Ascending aorta (tissue), 2 donors: ENCODE measurements at regions not wholly inside any gene's neighbourhood (a gene's known extent, or its start where the extent isn't known, plus 50 kb on each side); places are given as distances from the start of the nearest gene placed in this dataset.

Source experiments
- DNase-seq, 2 donors: peaks; one replicate each; pipeline ENCODE4 v3.0.0-alpha.2; 2019; ENCODE audit warnings: low spot score in 2 of 2
- H3K27ac ChIP-seq, 2 donors: fragments of 200-600 bp; sonication (generic); one replicate each; pipeline ENCODE4 v1.5.1; 2016 to 2017; ENCODE audit warnings: mild to moderate bottlenecking in 1 of 2
- H3K27me3 ChIP-seq: fragments of 200-600 bp; sonication (generic); one replicate; pipeline ENCODE4 v1.5.1; 2017
- H3K36me3 ChIP-seq, 2 donors: fragments of 200-600 bp; sonication (generic); one replicate each; pipeline ENCODE4 v1.5.1; 2016
- H3K4me1 ChIP-seq, 2 donors: fragments of 200-600 bp; sonication (generic); one replicate each; pipeline ENCODE4 v1.5.1; 2016 to 2017; ENCODE audit warnings: mild to moderate bottlenecking in 1 of 2
- H3K4me3 ChIP-seq, 2 donors: fragments of 200-600 bp; sonication (generic); one replicate each; pipeline ENCODE4 v1.5.1; 2016 to 2017; ENCODE audit warnings: mild to moderate bottlenecking in 1 of 2
- H3K9me3 ChIP-seq, 2 donors: fragments of 200-600 bp; sonication (generic); one replicate each; pipeline ENCODE4 v1.5.1; 2016
- intact Hi-C: fragments of 100-400 bp; cut with DNase I; formaldehyde crosslinking; loops from one replicate; pipeline ENCODE4 v1.15.1; 2023
- TF ChIP-seq, protein P1 (sequence below), 3 experiments: fragments of 200-600 bp in 2 of 3; fragments of 450-650 bp in 1 of 3; sonication (generic) in 2 of 3; IDR thresholded peaks; one replicate each; pipeline ENCODE4 v1.5.1; 2016 to 2019; ENCODE audit warnings: antibody characterized with exemption in 3 of 3, mild to moderate bottlenecking in 1 of 3, moderate library complexity in 1 of 3

DNA sequence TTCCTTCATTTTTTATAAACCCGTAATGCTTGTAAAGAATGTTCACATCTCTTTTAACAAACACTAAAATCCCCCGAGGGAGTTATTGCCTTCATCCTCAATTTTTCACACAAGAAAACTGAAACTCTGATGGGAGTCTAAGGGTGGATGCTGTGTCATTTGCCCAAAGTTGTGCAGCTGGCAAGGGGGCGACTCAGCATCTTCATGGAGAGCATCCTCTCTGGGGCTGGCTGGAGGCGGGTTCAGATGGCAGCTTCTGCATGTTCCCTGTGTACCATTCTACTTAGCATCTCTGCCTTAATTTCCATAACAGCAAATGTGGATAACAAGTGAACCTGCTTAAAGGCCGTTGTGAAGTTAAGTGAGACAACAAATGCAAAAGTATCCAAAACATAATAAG is 256.4 kb downstream of the IRS2 start:
- Histone ChIP-seq H3K27me3 (no peaks in the 10 kb centered on the region), H3K27ac (no peak overlapping the region), H3K36me3 (no peaks in the 10 kb centered on the region), H3K4me1 (no peaks in the 10 kb centered on the region), H3K4me3 (no peak overlapping the region), H3K9me3 (no peaks in the 10 kb centered on the region)
- DNase-seq, result no peak
- TF ChIP-seq, protein P1, sequence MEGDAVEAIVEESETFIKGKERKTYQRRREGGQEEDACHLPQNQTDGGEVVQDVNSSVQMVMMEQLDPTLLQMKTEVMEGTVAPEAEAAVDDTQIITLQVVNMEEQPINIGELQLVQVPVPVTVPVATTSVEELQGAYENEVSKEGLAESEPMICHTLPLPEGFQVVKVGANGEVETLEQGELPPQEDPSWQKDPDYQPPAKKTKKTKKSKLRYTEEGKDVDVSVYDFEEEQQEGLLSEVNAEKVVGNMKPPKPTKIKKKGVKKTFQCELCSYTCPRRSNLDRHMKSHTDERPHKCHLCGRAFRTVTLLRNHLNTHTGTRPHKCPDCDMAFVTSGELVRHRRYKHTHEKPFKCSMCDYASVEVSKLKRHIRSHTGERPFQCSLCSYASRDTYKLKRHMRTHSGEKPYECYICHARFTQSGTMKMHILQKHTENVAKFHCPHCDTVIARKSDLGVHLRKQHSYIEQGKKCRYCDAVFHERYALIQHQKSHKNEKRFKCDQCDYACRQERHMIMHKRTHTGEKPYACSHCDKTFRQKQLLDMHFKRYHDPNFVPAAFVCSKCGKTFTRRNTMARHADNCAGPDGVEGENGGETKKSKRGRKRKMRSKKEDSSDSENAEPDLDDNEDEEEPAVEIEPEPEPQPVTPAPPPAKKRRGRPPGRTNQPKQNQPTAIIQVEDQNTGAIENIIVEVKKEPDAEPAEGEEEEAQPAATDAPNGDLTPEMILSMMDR (IDR thresholded peaks at IDR 0.05), result no peak
- intact Hi-C loops, result no loop called here

GRCh38 chr13:109521719-109522118 is 264.7 kb downstream of the IRS2 start:
- no peak for DNase-seq

DNA sequence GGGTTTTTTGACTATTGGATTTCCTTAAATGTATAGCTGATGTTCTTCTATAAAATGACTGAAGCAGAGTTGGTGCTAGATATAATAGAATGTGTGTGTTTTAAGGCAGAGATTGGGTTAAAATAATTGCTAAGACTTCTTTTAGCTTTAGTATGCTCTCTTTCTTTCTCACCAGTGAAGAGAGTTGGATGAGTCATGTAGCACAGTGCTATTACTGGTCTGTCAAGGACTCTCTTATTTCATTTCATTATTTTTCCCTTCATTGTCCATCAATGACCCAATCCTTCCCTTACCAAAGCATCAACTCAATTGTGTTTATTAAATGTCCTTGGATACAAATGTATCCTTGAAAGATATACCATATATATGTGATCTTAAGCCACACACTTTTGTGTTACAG is 268.9 kb downstream of the IRS2 start:
- Histone ChIP-seq H3K36me3 (no peaks in the 10 kb centered on the region), H3K9me3 (no peaks in the 10 kb centered on the region), H3K27ac (no peak overlapping the region), H3K27me3 (no peaks in the 10 kb centered on the region), H3K4me1 (no peaks in the 10 kb centered on the region), H3K4me3 (no peak overlapping the region)
- TF ChIP-seq, protein P1 (IDR thresholded peaks at IDR 0.05), result no peak
- DNase-seq, result no peak
- intact Hi-C loops, result no loop called here

More at GRCh38 chr13:109521719-109522118, 264.7 kb downstream of the IRS2 start:
- H3K4me3 ChIP-seq, result no peak overlapping the region
- no peaks in the 10 kb centered on the region for H3K9me3 ChIP-seq
- H3K36me3 ChIP-seq, result no peaks in the 10 kb centered on the region
- no peaks in the 10 kb centered on the region for H3K4me1 ChIP-seq
- intact Hi-C loops, result no loop called here
- no peaks in the 10 kb centered on the region for H3K27me3 ChIP-seq
- H3K27ac ChIP-seq, result no peak overlapping the region
- TF ChIP-seq, protein P1 (IDR thresholded peaks at IDR 0.05), result no peak

- no peak overlapping the region for H3K4me3 ChIP-seq
- no peaks in the 10 kb centered on the region for H3K9me3 ChIP-seq
- H3K27me3 ChIP-seq, result no peaks in the 10 kb centered on the region
- TF ChIP-seq, protein P1 (IDR thresholded peaks at IDR 0.05), result no peak
- intact Hi-C loops, result no loop called here
- DNase-seq, result no peak
- no peak overlapping the region for H3K27ac ChIP-seq
- H3K36me3 ChIP-seq, result no peaks in the 10 kb centered on the region
- H3K4me1 ChIP-seq, result no peaks in the 10 kb centered on the region
Measured at GRCh38 chr13:109516186-109516585, 270.2 kb downstream of the IRS2 start.

DNA sequence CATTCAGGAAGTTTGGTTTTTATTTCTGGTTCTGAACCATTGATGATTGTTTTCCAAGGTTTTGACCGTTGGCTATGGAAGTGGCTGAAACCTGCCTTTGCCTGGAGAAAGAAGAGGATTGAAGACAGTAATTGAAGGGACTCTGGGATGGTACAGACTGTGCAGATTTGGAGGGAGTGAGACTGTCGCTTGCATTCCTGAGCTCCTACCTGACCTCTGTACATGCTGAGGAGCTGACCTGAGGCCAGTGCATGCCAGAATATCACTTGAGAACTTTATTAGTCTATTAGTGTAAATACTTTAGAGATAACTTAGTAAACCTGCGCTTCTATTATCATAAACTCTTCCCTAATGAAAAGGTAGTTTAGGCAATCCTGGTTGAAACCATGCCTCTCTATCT is 276.4 kb downstream of the IRS2 start:
- Histone ChIP-seq H3K27ac (no peak overlapping the region), H3K36me3 (no peaks in the 10 kb centered on the region), H3K27me3 (no peaks in the 10 kb centered on the region), H3K4me1 (no peaks in the 10 kb centered on the region), H3K4me3 (no peak overlapping the region), H3K9me3 (no peaks in the 10 kb centered on the region)
- DNase-seq, result no peak
- TF ChIP-seq, protein P1 (IDR thresholded peaks at IDR 0.05), result no peak
- intact Hi-C loops, result no loop called here
